ENCODE measurements at regions not wholly inside any gene's neighbourhood (a gene's known extent, or its start where the extent isn't known, plus 50 kb on each side); places are given as distances from the start of the nearest gene placed in this dataset.
"Not testable (repeated sequence)": the region's sequence is repeated elsewhere in the genome, so short reads cannot be mapped to it uniquely, and the experiment has no call there.

GRCh38 chr9:33695299-33695698 is 100.1 kb upstream of the PRSS3 start:
- DNase-seq: no peak

GRCh38 chr9:33695856-33696255 is 99.5 kb upstream of the PRSS3 start:
- no peak for DNase-seq

DNA sequence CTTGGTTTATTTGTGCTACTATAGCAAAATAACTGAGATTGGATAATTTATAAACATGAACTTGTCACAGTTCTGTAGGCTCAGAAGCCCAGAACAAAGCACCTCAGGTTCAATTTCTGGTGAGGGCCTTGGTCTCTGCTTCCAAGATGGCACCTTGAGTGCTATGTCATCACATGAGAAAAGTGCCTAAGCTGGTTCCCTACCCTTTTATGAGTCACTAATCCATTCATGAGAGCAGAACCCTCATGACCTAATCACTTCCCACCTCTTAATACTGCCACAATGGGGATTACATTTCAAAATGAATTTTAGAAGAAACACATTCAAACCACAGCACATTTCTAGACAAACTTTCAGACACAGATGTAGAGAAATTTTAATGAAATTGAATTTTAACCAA is 98.2 kb upstream of the PRSS3 start:
- no peak for DNase-seq

GRCh38 chr9:33698267-33698666 is 97.1 kb upstream of the PRSS3 start:
- no peak for DNase-seq

- DNase-seq: not testable (repeated sequence)
These were observed 94.4 kb upstream of the PRSS3 start for GRCh38 chr9:33700940-33701339.

GRCh38 chr9:33703430-33704102 is 91.8 kb upstream of the PRSS3 start:
- DNase-seq: no peak

GRCh38 chr9:33705440-33705839 is 89.9 kb upstream of the PRSS3 start:
- DNase-seq: not testable (repeated sequence)

DNA sequence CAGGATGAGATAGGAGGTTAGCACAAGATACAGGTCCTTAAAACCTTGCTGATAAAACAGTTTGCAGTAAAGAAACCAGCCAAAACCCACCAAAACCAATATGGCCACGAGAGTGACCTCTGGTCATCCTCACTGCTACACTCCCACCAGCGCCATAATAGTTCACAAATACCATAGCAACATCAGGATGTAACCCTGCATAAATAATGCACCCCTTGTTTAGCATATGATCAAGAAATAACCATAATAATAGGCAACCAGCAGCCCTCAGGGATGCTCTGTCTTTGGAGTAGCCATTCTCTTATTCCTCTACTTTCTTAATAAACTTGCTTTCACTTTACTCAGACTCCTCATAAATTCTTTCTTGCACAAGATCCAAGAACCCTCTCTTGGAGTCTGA is 86.9 kb upstream of the PRSS3 start:
- DNase-seq: no peak

- DNase-seq: no peak
These were observed 86.1 kb upstream of the PRSS3 start for GRCh38 chr9:33709269-33709668.

- not testable (repeated sequence) for DNase-seq
These were observed 83.9 kb upstream of the PRSS3 start for GRCh38 chr9:33711418-33711817.

DNA sequence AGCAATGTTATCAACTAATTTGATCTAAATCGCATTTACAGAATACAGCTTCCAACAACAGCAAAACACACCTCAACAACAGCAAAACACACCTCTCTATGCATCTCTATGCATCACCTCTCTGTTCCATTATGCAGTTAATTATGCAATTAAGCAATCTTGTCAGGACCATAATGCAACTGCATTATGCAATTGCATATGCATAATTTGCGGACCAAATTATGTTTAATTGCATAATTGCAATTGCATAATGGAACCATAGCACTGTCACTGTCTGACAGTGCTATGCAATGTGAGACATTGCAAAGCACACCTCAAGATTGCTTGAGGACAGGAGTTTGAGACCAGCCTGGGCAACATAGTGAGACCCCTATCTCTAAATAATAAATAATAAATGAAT is 80.4 kb upstream of the PRSS3 start:
- no peak for DNase-seq

DNA sequence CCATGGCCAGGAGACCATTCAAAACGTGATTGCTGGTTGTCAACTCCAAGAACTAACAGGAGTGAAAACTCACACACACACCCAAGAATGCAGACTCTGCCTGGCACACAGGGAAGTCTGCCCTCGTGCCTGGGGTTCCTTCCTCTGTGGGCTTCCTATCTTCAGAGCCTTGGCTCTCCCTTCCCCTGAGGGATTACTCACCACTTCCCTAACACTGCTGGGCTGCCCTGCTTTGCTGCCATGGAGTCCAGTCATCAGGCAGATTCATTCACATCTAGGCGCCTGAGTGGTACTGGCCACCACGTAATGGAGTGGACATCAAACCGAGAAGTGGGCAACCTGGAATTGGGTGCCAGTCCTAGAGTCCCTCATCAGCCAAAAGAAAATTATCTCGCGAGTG is 76.4 kb upstream of the PRSS3 start:
- DNase-seq: no peak

GRCh38 chr9:33719581-33720374 is 75.6 kb upstream of the PRSS3 start:
- DNase-seq: no peak

GRCh38 chr9:33721674-33722358 is 73.5 kb upstream of the PRSS3 start:
- peak; percentile 71 for DNase-seq

DNA sequence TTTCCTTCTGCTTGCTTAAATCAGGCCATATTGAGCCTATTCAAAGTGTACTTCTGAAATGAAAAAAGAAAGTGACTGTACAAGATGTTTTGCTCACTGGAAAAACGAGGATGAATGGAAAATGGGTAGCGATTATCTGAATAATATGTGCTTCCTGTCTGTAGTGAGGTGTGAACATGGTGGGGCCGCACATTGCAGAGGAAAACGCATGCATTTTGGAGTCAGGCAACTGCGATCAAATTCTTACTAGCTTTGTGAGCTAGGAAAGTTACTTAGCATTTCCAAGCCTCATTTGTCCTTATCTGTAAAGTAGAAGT is 73.0 kb upstream of the PRSS3 start:
- DNase-seq: no peak

GRCh38 chr9:33728613-33729012 is 66.7 kb upstream of the PRSS3 start:
- no peak for DNase-seq

- DNase-seq: no peak
These were observed 64.2 kb upstream of the PRSS3 start for GRCh38 chr9:33731142-33731541.

DNA sequence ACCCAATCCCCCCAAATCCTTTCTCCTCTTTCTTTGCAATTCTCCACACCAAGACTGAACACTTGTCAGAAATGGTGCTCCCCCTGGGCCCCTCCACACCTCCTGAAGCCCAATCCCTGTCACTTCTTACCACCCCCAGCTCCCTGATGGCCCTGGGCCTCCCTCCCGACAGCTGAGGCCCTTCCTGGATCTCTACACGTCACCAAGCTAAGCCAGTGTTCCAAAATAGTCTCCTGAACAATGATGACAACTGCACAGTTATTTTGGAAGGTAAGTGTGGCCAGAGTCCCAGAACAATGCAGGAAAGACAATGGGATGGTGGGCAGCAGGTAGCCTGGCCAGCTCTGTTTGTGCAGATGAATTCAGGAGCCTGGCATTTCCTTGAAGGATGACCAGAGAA is 63.7 kb upstream of the PRSS3 start:
- DNase-seq: no peak

DNA sequence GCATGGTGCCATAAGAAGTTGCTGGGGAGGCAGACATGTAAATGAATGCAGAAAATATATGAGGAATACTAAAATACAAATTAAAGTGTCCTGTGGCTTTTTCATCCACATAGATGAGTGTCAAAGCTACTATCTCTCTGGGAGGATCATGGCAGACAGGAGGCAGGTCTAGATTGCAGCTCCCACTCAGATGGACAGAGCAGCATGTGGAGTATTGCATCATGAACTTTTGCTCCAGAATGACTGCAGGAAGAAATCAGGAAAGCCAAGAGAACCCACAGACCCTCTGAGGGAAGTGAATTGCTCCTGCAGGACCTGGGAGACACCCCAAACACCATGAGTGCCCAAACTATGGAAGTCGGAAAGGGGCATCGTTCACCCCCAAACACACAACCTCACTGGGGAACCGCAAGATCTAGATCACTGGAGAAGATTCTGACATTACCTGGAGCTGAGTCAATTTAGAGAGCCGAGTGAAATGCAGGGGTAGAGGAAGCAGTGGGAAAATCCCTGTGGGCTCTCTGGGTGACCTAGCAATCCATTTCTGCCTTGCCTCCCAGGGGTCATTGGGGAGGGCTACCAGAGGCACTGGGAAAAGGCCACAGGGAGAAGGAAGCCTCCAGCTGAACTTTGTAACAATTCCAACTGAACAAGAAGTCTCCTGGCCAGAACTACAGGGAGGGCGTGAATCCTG is 61.0 kb upstream of the PRSS3 start:
- not testable (repeated sequence) for DNase-seq

DNA sequence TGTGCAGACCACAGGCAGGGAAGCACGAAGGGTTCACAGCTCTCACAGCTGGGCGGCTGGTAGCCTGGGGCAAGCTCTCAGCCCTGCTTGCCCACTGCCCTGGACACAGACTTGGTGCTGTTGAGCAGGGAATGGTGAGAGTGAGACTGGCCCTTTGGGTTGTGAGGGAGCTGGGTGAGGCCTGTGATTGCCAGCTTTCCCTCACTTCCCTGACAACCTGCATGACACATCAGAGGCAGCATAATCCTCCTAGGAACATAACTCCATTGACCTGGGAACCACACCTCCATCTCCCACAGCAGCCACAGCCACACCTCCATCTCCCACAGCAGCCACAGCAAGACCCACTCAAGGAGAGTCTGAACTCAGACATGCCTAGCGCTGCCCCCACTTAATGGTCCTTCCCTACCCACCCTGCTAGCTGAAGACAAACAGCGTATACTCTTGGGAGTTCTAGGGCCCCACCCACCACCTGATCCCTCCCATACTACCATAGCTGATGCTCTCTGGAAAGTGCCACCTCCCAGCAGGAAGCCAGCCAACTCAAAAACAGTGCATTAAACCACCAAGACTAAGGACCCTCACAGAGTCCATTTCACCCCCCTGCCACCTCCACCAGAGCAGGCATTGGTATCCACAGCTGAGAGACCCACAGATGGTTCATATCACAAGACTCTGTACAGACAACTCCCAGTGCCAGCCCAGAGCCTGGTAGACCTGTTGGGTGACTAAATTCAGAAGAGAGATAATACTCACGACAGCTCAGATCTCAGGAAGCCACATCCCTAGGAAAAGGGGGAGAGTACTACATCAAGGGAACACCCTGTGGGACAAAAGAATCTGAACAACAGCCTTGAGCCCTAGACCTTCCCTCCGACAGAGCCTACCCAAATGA is 60.2 kb upstream of the PRSS3 start:
- not testable (repeated sequence) for DNase-seq

DNA sequence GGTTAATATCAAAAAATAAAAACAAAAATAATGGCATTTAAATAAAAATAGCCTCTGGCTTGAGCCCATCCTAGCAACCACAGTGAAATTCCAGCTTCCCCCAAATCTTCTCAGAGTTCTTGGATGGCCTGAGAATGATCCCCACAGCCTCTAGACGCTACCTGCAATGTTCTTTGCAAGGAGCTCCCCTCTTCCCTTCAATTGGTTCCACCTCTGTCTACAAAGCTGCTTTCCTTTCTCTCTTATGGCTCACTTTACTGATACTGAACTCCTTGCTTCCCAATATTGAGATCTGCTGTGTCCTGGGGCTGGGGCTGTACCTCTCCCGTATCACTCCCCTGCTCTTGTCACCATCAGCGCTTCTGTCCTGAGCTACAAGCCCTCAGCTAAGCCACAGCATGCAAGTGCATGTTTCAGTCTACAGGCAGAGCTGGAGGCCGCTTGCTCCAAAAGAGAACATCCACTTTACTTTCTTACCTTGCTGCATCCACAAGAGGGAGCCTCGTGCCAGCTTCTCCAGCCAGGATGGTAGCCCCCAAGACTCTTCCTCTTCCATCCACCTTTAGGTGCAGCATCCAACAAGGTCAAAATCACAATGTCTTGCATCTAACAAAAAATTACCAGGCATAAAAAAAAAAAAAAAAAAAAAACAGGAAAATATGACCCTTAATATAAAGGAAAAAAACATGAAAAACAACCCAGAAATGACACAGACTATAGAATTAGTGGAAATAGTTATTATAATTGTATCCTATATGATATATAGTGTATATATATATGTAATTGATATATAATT is 57.4 kb upstream of the PRSS3 start:
- DNase-seq: peak; percentile 55

GRCh38 chr9:33739398-33739797 is 56.0 kb upstream of the PRSS3 start:
- DNase-seq: no peak

All from fibroblast of skin of right biceps (primary cell).